ENCODE measurements at regions not wholly inside any gene's neighbourhood (a gene's known extent, or its start where the extent isn't known, plus 50 kb on each side); places are given as distances from the start of the nearest gene placed in this dataset.

- no peak for TF ChIP-seq POLR2A (IDR thresholded peaks at IDR 0.05; ENCODE audit: low read length)
- TF ChIP-seq CHD2 (IDR thresholded peaks at IDR 0.05; ENCODE audit: low read length, partially characterized antibody): no peak
- no peak for TF ChIP-seq CTCF (IDR thresholded peaks at IDR 0.05)
- TF ChIP-seq SREBF2 (IDR thresholded peaks at IDR 0.05): no peak
- TF ChIP-seq FOSB (CRISPR knock-in tag; IDR thresholded peaks at IDR 0.05): no peak
- TF ChIP-seq, protein P1, sequence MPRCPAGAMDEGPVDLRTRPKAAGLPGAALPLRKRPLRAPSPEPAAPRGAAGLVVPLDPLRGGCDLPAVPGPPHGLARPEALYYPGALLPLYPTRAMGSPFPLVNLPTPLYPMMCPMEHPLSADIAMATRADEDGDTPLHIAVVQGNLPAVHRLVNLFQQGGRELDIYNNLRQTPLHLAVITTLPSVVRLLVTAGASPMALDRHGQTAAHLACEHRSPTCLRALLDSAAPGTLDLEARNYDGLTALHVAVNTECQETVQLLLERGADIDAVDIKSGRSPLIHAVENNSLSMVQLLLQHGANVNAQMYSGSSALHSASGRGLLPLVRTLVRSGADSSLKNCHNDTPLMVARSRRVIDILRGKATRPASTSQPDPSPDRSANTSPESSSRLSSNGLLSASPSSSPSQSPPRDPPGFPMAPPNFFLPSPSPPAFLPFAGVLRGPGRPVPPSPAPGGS (IDR thresholded peaks at IDR 0.05): no peak
- TF ChIP-seq ELK1 (IDR thresholded peaks at IDR 0.05; ENCODE audit: low read depth, low read length): no peak
- TF ChIP-seq EP300 (IDR thresholded peaks at IDR 0.05): no peak
- no peak for TF ChIP-seq PBX3 (IDR thresholded peaks at IDR 0.05)
- no peak for TF ChIP-seq REST (IDR thresholded peaks at IDR 0.05)
Measured at GRCh38 chr2:74739129-74739528, 85.1 kb downstream of the SEMA4F start.

All from A549 (cell line).